ENCODE measurements at regions not wholly inside any gene's neighbourhood (a gene's known extent, or its start where the extent isn't known, plus 50 kb on each side); places are given as distances from the start of the nearest gene placed in this dataset.

GRCh38 chr4:14867847-14868246 lies 134.4 kb upstream of the CPEB2 start:
- TF ChIP-seq EZH2 (IDR thresholded peaks at IDR 0.05) (no peak), EZH2phosphoT487 (IDR thresholded peaks at IDR 0.05) (peak; percentile 78), CTCF (IDR thresholded peaks at IDR 0.05) (no peak)
- H3K79me2 ChIP-seq (ENCODE audit: low read depth) = no peaks in the 10 kb centered on the region
- no peak overlapping the region for H2AFZ ChIP-seq (replicated peaks)
- no peak overlapping the region for H3K4me3 Mint-ChIP-seq
- H3K27me3 Mint-ChIP-seq (ENCODE audit: insufficient read depth, low read depth) = peaks cover 7% of the 10 kb centered on the region
- no peaks in the 10 kb centered on the region for H3K9me3 Mint-ChIP-seq
- H3K9me3 ChIP-seq (ENCODE audit: low read depth) = no peaks in the 10 kb centered on the region
- H3K27ac ChIP-seq = no peak overlapping the region
- H3K27ac Mint-ChIP-seq = no peak overlapping the region
- H3F3A ChIP-seq (ENCODE audit: low read depth) = peaks cover 28% of the 10 kb centered on the region
- peaks cover 35% of the 10 kb centered on the region for H3K4me1 Mint-ChIP-seq
- peaks cover 20% of the 10 kb centered on the region for H4K20me1 ChIP-seq (ENCODE audit: low read depth)
- no peak overlapping the region for H3K4me3 ChIP-seq
- H3K4me1 ChIP-seq = peaks cover 52% of the 10 kb centered on the region
- peaks cover 24% of the 10 kb centered on the region for H3K27me3 ChIP-seq
- peak; percentile 89 for DNase-seq (ENCODE audit: low spot score)
- no peaks in the 10 kb centered on the region for H3K36me3 ChIP-seq
- H3K9ac ChIP-seq = no peak overlapping the region
- H3K4me2 ChIP-seq = peak overlapping the region; percentile 34
- H3K36me3 Mint-ChIP-seq = no peaks in the 10 kb centered on the region

- Histone ChIP-seq H3F3A (ENCODE audit: low read depth) (peaks cover 20% of the 10 kb centered on the region), H3K27ac (no peak overlapping the region), H3K79me2 (ENCODE audit: low read depth) (no peaks in the 10 kb centered on the region), H3K4me2 (peak overlapping the region; percentile 34), H3K4me3 (no peak overlapping the region), H2AFZ (replicated peaks) (no peak overlapping the region), H3K36me3 (no peaks in the 10 kb centered on the region), H4K20me1 (ENCODE audit: low read depth) (peaks cover 16% of the 10 kb centered on the region), H3K9ac (no peak overlapping the region), H3K4me1 (peaks cover 45% of the 10 kb centered on the region), H3K27me3 (peaks cover 24% of the 10 kb centered on the region), H3K9me3 (ENCODE audit: low read depth) (no peaks in the 10 kb centered on the region)
- no peak overlapping the region for H3K27ac Mint-ChIP-seq
- H3K9me3 Mint-ChIP-seq = no peaks in the 10 kb centered on the region
- H3K4me1 Mint-ChIP-seq = peaks cover 28% of the 10 kb centered on the region
- no peaks in the 10 kb centered on the region for H3K36me3 Mint-ChIP-seq
- no peak for TF ChIP-seq CTCF (IDR thresholded peaks at IDR 0.05)
- no peak for TF ChIP-seq EZH2 (IDR thresholded peaks at IDR 0.05)
- no peak for TF ChIP-seq EZH2phosphoT487 (IDR thresholded peaks at IDR 0.05)
- no peak for DNase-seq (ENCODE audit: low spot score)
- peaks cover 7% of the 10 kb centered on the region for H3K27me3 Mint-ChIP-seq (ENCODE audit: insufficient read depth, low read depth)
- H3K4me3 Mint-ChIP-seq = no peak overlapping the region
Observed at GRCh38 chr4:14868426-14869395, 133.6 kb upstream of the CPEB2 start.

- Histone ChIP-seq H3K9me3 (ENCODE audit: low read depth) (no peaks in the 10 kb centered on the region), H4K20me1 (ENCODE audit: low read depth) (peaks cover 5% of the 10 kb centered on the region), H3K4me3 (no peak overlapping the region), H3K4me1 (peaks cover 24% of the 10 kb centered on the region), H3K79me2 (ENCODE audit: low read depth) (no peaks in the 10 kb centered on the region), H3K36me3 (no peaks in the 10 kb centered on the region), H3K4me2 (no peak overlapping the region), H3K27me3 (peaks cover 4% of the 10 kb centered on the region), H3K27ac (no peak overlapping the region), H3F3A (ENCODE audit: low read depth) (peaks cover 12% of the 10 kb centered on the region), H3K9ac (no peak overlapping the region), H2AFZ (replicated peaks) (no peak overlapping the region)
- DNase-seq (ENCODE audit: low spot score) = peak; percentile 27
- TF ChIP-seq CTCF (IDR thresholded peaks at IDR 0.05) = peak; percentile 49
- TF ChIP-seq EZH2phosphoT487 (IDR thresholded peaks at IDR 0.05) = no peak
- Mint-ChIP-seq H3K27me3 (ENCODE audit: insufficient read depth, low read depth) (peaks cover 5% of the 10 kb centered on the region), H3K4me3 (no peak overlapping the region), H3K36me3 (no peaks in the 10 kb centered on the region), H3K9me3 (no peaks in the 10 kb centered on the region), H3K4me1 (peaks cover 16% of the 10 kb centered on the region), H3K27ac (no peak overlapping the region)
Observed at GRCh38 chr4:14871676-14872430, 130.4 kb upstream of the CPEB2 start.
